ENCODE measurements at regions not wholly inside any gene's neighbourhood (a gene's known extent, or its start where the extent isn't known, plus 50 kb on each side); places are given as distances from the start of the nearest gene placed in this dataset.

DNA sequence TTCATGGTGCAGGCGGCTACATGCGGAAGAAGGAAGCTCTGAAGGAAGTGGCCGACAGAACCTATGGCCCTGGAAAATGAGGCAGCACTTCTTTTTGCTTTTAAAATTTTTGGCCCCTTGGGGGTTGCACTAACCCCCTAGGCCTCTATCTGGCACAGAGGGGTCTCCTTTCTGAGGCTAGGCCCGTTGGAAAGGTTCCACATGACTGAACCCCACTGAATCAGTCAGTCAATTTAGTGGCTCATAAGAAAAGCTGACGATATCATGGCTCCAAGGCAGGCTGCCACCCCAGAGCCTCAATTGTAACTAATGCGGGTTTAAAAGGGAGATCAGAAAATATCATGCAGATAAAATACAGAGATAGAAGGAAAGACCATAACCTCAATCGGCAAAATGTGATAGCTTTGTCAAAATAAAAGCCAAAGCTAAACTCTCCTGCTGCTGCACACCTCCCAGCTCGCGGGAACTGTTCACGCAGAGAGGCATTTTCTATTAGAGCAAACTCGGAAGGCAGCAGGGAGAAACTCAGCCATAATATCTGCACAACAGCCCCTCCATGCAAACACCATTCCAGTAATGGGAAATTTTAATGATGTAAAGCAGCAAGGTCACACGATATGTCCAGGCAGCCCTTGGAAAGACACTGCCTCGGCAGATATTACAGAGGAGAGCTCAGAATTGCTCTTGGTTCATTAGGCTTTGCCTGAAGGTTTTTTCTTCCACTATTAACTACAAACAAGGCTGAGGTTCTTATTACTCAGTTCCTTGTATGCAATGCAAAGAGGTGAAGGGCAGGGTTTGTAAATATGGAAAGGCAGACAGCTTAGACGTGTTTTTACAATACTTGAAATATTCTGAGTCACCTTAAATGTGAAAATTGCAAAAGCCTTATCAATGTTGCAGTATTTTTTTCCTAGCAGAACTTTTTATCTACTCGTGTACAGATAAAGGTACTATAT lies 200.4 kb upstream of the PMFBP1 start:
- H3K79me2 ChIP-seq (ENCODE audit: control insufficient read depth, insufficient read depth, low read length): no peaks in the 10 kb centered on the region
- no peak overlapping the region for H3K4me2 ChIP-seq (ENCODE audit: extremely low read depth, insufficient read depth, low read length)
- H3K27me3 ChIP-seq (ENCODE audit: control insufficient read depth, insufficient read depth, low read length): no peaks in the 10 kb centered on the region
- H3K4me3 ChIP-seq (replicated peaks in 1 of 4; ENCODE audit: control extremely low read depth in 1 of 4, insufficient read depth in 1 of 4, low read depth in 3 of 4, low read length in 4 of 4): no peak overlapping the region
- no peaks in the 10 kb centered on the region for H3K9me3 ChIP-seq (ENCODE audit: control insufficient read depth, insufficient read depth, low read depth, low read length)
- no peaks in the 10 kb centered on the region for H3K36me3 ChIP-seq (ENCODE audit: control insufficient read depth, insufficient read depth, low read length)
- H4K20me1 ChIP-seq (ENCODE audit: control insufficient read depth, extremely low read depth, insufficient read depth, low read length): no peaks in the 10 kb centered on the region
- H3K9ac ChIP-seq (ENCODE audit: insufficient read depth, low read length): no peak overlapping the region
- TF ChIP-seq, protein P1, sequence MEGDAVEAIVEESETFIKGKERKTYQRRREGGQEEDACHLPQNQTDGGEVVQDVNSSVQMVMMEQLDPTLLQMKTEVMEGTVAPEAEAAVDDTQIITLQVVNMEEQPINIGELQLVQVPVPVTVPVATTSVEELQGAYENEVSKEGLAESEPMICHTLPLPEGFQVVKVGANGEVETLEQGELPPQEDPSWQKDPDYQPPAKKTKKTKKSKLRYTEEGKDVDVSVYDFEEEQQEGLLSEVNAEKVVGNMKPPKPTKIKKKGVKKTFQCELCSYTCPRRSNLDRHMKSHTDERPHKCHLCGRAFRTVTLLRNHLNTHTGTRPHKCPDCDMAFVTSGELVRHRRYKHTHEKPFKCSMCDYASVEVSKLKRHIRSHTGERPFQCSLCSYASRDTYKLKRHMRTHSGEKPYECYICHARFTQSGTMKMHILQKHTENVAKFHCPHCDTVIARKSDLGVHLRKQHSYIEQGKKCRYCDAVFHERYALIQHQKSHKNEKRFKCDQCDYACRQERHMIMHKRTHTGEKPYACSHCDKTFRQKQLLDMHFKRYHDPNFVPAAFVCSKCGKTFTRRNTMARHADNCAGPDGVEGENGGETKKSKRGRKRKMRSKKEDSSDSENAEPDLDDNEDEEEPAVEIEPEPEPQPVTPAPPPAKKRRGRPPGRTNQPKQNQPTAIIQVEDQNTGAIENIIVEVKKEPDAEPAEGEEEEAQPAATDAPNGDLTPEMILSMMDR (conservative IDR thresholded peaks at IDR 0.05 in 1 of 2, IDR thresholded peaks at IDR 0.05 in 1 of 2; ENCODE audit: low read depth in 1 of 2, low read length in 2 of 2): no peak
- no peak for TF ChIP-seq EZH2 (IDR thresholded peaks at IDR 0.05; ENCODE audit: low read length, missing control alignments)
- H3K4me1 ChIP-seq (ENCODE audit: control insufficient read depth, extremely low read depth, insufficient read depth, low read length): no peaks in the 10 kb centered on the region
- H2AFZ ChIP-seq (ENCODE audit: low read length): no peak overlapping the region
- no peak for DNase-seq (ENCODE audit: low read depth in 2 of 2)
- no peak overlapping the region for H3K27ac ChIP-seq (ENCODE audit: insufficient read depth, low read length)

DNA sequence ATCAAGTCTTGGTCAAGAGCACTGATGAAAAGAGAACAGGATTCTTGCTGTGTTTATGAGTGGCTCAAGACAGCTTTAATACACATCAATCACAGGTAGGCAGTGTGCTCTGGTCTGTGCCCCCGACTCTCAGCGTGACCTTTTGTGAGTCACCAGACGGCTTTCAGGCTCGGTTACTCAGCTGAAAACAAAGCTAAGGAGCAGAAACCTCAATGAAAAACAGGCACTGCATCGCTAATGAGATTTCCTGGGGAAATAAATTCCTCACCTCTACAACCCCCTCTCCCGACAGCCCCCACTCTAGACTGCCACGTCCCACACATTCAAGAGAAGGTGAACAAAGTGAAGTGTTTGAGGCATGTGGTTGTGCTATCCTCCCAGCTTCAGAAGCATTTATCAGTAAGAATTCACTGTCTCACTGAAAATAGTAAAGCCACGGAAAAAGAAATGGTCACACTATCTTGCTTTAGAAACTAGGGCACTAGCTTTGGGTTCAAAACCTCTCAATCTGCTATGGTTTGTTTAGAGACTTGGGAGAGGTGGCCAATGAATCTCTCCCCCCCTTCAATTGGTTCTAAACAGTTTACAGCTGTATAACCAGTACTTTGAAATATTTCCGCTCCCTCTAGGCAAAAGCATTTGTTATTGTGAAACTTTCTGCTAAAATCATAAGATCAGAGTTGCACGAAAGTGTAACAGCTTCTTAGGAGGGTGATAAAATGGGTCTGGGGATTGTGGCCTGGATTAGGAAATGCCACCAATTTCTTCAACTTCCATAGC lies 199.5 kb upstream of the PMFBP1 start:
- Histone ChIP-seq H3K4me2 (ENCODE audit: extremely low read depth, insufficient read depth, low read length) (no peak overlapping the region), H3K27ac (ENCODE audit: insufficient read depth, low read length) (no peak overlapping the region), H3K9ac (ENCODE audit: insufficient read depth, low read length) (no peak overlapping the region)

DNA sequence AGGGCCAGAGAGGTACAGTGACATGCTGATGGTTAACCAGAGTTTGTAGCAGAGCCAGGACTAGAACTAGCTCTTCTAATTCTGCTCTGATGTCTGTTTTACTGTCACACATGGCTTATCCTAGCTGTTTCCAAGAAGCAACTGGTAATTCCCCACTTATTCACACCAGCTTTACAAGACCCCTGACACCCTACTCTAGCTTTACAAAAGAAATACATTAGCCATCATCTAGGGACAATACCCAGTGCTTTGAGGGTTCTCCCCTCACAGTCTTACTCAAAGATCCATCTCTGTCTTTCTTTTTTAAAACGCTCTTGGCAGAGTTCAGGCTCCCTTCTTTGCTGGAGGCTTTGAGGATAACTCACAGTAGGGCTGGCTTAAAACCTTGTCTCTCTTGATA lies 197.3 kb upstream of the PMFBP1 start:
- TF ChIP-seq, protein P1 (conservative IDR thresholded peaks at IDR 0.05 in 1 of 2, IDR thresholded peaks at IDR 0.05 in 1 of 2; ENCODE audit: low read depth in 1 of 2, low read length in 2 of 2): no peak
- TF ChIP-seq EZH2 (IDR thresholded peaks at IDR 0.05; ENCODE audit: low read length, missing control alignments): no peak
- H3K79me2 ChIP-seq (ENCODE audit: control insufficient read depth, insufficient read depth, low read length): no peaks in the 10 kb centered on the region

More for the DNA sequence above, 199.5 kb upstream of the PMFBP1 start:
- H4K20me1 ChIP-seq (ENCODE audit: control insufficient read depth, extremely low read depth, insufficient read depth, low read length): no peaks in the 10 kb centered on the region
- no peaks in the 10 kb centered on the region for H3K36me3 ChIP-seq (ENCODE audit: control insufficient read depth, insufficient read depth, low read length)
- no peaks in the 10 kb centered on the region for H3K9me3 ChIP-seq (ENCODE audit: control insufficient read depth, insufficient read depth, low read depth, low read length)
- H2AFZ ChIP-seq (ENCODE audit: low read length): no peak overlapping the region
- TF ChIP-seq, protein P1 (conservative IDR thresholded peaks at IDR 0.05 in 1 of 2, IDR thresholded peaks at IDR 0.05 in 1 of 2; ENCODE audit: low read depth in 1 of 2, low read length in 2 of 2): no peak
- TF ChIP-seq EZH2 (IDR thresholded peaks at IDR 0.05; ENCODE audit: low read length, missing control alignments): no peak
- H3K79me2 ChIP-seq (ENCODE audit: control insufficient read depth, insufficient read depth, low read length): no peaks in the 10 kb centered on the region
- H3K4me1 ChIP-seq (ENCODE audit: control insufficient read depth, extremely low read depth, insufficient read depth, low read length): no peaks in the 10 kb centered on the region
- H3K27me3 ChIP-seq (ENCODE audit: control insufficient read depth, insufficient read depth, low read length): no peaks in the 10 kb centered on the region
- no peak overlapping the region for H3K4me3 ChIP-seq (replicated peaks in 1 of 4; ENCODE audit: control extremely low read depth in 1 of 4, insufficient read depth in 1 of 4, low read depth in 3 of 4, low read length in 4 of 4)
- peak; percentile 52 to 72 for DNase-seq (ENCODE audit: low read depth in 2 of 2)

More for the DNA sequence above, 197.3 kb upstream of the PMFBP1 start:
- Histone ChIP-seq H3K9me3 (ENCODE audit: control insufficient read depth, insufficient read depth, low read depth, low read length) (no peaks in the 10 kb centered on the region), H3K27ac (ENCODE audit: insufficient read depth, low read length) (no peak overlapping the region), H3K4me2 (ENCODE audit: extremely low read depth, insufficient read depth, low read length) (no peak overlapping the region), H3K4me3 (replicated peaks in 1 of 4; ENCODE audit: control extremely low read depth in 1 of 4, insufficient read depth in 1 of 4, low read depth in 3 of 4, low read length in 4 of 4) (no peak overlapping the region), H3K9ac (ENCODE audit: insufficient read depth, low read length) (no peak overlapping the region), H2AFZ (ENCODE audit: low read length) (no peak overlapping the region), H3K27me3 (ENCODE audit: control insufficient read depth, insufficient read depth, low read length) (no peaks in the 10 kb centered on the region), H4K20me1 (ENCODE audit: control insufficient read depth, extremely low read depth, insufficient read depth, low read length) (no peaks in the 10 kb centered on the region), H3K36me3 (ENCODE audit: control insufficient read depth, insufficient read depth, low read length) (no peaks in the 10 kb centered on the region), H3K4me1 (ENCODE audit: control insufficient read depth, extremely low read depth, insufficient read depth, low read length) (no peaks in the 10 kb centered on the region)
- no peak for DNase-seq (ENCODE audit: low read depth in 2 of 2)

Measured in fibroblast of lung (primary cell).